NCI-H1694 (cell line): ENCODE measurements at regions not wholly inside any gene's neighbourhood (a gene's known extent, or its start where the extent isn't known, plus 50 kb on each side); places are given as distances from the start of the nearest gene placed in this dataset.

ENCODE experiments used
- DNase-seq: peaks from one replicate; lab custom pipeline; 2025; lab: John Stamatoyannopoulos, UW

GRCh38 chr15:87805117-87805820, 451.3 kb downstream of the NTRK3 start:
- DNase-seq = no peak

DNA sequence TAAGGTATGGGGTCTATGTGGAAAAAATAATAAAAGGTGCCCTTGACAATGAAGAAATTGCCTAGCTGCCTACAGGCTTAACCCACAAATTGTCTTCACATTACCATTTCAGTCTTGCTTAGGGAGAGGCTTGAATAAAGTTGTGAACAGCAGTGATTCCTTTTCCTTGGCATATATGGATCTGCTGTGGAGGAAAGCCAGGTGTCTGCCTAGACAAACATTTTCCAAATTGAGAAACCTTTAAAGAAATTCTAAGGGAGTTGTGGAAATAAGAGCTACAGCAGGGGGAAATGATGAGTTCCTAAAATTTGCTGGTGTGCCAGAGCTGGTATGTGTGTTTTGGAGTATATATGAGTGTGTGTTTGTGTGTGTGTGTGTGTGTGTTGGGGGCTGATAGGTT, 452.1 kb downstream of the NTRK3 start:
- no peak for DNase-seq

DNA sequence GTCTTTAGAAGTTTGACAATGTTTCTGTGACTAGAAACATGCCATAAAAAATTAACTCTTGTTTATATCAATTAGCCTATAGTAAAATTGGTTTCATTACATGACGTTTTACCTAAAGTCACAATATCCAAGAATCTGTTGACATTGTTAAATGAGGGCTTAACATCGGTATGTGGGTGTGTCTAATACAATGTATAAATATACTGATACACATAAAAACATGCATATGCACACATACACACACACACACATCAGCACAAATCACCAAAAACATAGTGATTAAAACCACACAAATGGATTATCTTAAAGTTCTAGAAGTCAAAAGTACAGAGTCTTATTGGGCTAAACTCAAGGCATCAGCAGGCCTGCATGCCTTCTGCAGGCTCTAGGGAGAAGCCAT, 456.7 kb downstream of the NTRK3 start:
- DNase-seq = no peak

DNA sequence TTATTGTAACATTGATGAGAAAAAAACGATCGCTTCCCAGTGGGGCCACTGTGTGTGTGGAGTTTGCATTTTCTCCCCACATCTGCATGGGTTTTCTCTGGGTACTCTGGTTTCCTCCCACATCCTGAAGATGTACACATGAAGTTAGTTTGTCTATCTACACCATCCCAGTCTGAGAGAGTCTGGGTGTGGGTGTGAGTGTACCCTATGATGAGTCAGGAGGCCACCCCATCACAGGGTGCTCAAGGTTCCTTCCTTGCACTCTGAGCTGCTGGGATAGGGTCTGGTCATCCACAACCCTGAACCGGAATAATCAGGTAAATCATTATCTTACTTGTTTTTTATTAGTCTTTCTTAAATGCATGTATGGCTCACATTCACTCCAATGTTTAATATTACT, 457.1 kb downstream of the NTRK3 start:
- no peak for DNase-seq

GRCh38 chr15:87793725-87794124, 462.8 kb downstream of the NTRK3 start:
- no peak for DNase-seq

DNA sequence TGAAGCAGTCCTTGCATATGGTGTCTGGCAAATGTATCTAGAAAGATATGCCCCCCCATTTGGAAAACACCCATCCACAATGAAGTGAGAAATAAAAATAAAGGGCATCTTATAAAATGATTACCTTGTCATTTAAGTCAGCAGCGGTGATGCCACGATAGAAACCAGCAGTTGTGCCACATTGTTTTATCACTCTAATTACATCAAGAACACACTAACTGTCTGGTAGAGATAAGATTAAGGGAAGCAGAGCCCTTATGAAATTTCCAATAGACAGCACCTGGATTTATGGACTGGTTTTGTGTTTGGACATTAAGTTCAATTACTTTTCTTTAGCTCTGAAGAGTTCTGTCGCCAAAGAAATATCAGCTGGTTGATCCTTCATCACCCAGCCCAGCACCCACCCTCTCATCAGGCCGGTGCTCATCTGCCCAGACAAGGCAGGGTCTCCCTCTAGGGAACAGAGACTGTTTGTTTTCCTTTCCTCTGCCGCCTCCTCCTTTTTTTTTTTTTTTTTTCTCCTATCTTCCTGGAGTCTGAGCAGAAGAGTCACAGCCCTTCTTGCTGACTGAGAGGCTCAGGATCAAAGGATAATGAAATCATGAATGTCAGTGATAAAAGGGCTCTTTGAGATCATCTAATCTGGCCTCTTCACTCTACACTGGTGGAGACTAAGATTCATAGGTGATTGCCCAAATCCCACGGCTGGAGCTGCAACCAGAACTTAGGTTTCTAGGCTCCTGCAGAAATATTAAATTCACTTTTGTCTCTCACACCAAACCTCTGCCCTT, 464.1 kb downstream of the NTRK3 start:
- DNase-seq = no peak

- no peak for DNase-seq
Observed at GRCh38 chr15:87781959-87782625, 474.4 kb downstream of the NTRK3 start.

- no peak for DNase-seq
Observed at GRCh38 chr15:87779746-87780145, 476.8 kb downstream of the NTRK3 start.

DNA sequence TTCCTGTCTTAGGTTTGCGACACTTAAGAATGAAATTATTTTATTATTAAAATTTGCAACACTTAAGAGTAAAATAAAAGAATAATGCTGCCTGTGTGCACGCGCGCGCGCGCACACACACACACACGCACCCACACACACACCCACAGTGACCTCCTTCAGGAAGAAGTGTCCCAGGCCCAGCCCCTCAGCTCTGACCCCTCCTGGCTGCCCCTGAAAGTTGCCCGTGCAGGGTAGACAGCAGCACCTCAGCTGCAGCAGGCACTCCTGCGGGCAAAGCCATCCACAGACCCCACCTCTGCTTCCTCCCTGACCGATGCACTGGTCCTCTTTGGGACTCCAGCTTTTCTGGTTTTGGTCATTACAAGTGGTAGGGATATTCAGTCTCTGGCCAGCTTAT, 478.2 kb downstream of the NTRK3 start:
- no peak for DNase-seq

DNA sequence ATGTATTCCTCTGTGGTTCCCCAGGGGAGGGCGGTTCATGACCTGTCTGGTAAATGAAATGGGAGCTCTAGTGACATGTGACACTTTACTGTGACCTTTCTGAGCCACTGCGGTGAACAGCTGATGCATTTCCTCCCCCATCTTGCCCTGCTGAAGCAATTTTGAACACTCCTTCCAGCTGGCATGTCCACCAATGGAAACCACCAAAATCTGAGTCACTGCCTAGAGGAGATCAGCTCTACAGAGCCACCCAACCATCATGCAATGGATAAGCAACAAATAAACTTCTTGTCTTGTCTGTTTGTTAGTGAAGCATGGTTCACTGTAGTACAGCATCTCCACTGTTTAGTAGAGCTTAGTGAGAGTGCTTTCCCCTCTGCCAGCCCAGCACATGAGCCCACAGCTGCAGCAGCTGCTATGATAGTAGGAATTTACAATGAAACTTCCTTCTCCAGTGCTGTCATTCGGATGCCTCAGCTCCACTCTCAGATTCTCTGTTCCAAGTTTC, 479.4 kb downstream of the NTRK3 start:
- DNase-seq = no peak

DNA sequence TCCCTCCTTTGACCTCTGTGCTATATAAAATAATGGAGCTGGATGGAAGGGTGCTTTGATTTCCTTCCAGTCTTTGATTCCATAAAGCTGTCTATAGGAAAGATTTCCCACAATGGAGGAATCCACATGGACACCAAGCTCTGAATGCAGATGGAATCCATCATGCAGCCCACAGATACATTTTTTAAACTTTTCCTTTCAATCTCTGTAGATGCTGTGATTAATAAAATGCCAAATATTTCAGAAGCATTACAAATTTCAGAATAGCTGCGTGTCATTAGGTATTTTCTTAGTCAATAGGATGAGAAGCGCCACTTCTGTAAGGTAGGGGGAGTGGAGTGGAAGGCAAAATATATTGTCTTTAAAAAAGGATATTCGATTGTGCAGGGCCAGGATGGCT, 489.0 kb downstream of the NTRK3 start:
- DNase-seq = no peak

DNA sequence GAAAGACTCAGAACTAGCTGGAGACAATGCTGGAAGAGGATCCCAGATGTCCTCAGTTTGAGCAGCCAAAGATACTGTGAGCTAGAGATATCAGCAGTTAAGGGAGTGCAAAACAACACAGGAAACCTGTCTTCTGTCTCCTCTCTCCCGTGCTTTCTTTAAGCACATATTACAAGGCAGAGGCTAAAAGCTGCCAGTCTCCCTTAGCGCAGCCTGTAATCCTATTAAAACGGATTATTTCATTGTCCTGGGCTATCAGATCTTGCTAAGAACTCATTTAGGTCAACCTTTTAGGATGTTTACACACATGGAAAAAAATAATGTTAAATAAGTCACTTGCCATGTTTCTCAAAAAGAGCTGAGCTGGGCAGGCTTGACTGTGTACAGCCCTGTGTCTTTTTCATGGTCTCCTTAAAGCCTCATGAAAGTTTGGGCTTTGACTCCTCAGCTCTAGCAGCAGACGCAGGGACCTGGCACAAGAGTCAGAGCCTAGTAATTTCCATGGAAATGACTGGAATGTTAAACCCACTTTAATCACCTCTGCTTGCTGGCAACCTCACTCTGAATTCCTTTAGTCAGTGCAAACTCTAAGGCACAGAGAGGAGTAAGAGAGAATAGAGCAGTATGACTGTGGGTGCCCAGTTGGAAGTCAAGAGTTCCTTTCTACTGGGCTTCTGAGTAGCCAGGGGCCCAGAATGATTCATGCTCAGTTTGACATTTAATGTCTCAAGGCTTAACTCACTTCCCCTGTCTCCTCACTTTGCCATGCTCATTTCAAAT, 491.9 kb downstream of the NTRK3 start:
- DNase-seq = no peak

DNA sequence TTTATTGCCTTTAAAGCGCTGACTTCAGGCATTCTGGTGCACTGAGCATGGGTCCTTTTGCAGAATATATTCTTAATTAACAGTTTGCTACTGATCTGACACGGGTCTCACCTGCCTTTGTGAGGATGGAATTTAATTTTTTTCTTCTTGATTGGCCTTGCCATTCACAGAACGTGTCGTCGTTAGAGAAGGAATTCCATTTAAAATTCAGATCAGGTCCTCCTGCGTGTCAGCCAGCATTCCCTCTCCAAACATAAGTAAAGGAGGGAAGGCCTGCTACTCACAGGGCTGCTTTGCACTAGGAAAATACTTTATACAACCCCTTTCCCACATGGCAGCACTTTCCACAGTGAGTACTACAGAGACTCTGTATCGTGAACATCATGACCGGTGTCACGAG, 492.7 kb downstream of the NTRK3 start:
- no peak for DNase-seq

GRCh38 chr15:87761736-87762509, 494.6 kb downstream of the NTRK3 start:
- DNase-seq = no peak

GRCh38 chr15:87760547-87761314, 495.8 kb downstream of the NTRK3 start:
- no peak for DNase-seq

- no peak for DNase-seq
Observed at GRCh38 chr15:87758794-87759418, 497.6 kb downstream of the NTRK3 start.

DNA sequence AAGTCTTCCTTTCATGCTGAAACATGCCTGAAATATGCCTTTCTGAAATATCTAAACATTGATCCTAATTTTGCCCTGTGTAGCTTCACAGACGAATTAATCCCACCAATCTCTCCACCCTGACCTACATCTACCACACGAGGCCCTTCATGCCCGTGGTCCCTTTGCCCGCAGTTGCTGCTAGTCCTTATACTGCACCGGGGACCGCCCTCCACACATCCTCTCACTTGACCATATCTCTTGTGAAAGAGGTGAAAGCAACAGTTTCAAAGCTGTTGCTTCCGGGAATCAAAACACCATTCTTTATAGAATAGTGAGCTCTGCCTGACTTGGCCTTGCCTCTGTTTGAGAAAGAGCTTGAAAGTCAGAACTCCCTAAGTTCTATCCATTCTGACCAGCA, 499.5 kb downstream of the NTRK3 start:
- no peak for DNase-seq

- no peak for DNase-seq
Observed at GRCh38 chr15:87756072-87756471, 500.5 kb downstream of the NTRK3 start.

DNA sequence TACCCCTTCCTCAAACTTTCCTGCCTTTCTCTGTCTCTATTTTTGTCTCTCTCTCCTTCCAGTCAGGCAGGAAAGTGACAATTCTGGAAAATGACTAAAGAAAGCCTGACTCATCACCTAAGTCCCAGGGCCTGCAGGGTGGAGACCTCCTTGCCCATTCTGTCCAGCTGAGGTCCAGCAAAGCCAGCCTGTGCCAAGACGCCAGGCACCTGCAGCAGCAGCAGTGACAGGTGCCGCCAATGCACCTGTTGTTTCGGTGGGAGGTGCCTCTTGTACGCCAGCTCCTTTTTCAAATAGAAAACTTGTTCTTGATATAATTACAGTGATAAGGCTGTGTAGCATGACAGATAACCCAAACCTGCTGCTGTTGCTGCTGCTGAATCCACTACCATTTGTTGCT, 501.3 kb downstream of the NTRK3 start:
- no peak for DNase-seq

- no peak for DNase-seq
Observed at GRCh38 chr15:87753539-87753938, 503.0 kb downstream of the NTRK3 start.
